ENCODE measurements at regions not wholly inside any gene's neighbourhood (a gene's known extent, or its start where the extent isn't known, plus 50 kb on each side); places are given as distances from the start of the nearest gene placed in this dataset.

DNA sequence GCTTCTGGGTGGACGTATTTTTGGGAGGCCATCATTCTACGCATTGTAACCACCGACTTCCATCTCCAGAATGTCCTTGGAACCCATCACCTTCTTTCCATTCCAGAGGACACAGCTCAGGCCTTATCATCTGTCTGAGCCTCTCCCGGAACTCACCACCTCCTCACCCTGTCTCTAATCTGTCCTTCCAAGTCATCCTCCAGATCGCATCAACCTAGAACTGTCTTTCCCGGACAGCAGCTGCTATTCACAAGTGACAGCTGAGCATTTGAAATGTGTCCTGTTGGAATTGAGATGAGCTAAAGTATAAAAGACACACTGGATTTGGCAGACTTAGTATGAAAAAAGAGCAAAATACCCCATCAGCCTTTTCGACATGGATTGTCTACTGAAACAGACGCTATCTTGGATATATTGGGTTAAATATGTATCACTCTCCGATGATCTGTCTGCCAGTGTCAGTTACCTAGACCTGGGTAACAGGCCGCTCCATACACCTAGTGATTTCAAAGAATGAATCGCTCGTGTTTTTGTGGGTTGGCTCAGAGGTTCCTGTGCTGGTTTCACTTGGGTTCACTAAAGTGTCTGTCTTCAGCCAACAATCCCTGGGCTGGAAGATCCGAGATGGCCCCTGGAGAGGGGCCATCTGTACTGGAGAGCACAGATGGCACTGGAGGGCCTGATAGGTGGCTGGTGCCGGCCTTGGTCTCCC lies 104.4 kb upstream of the RFLNA start (continued):
- TF ChIP-seq, protein P1, sequence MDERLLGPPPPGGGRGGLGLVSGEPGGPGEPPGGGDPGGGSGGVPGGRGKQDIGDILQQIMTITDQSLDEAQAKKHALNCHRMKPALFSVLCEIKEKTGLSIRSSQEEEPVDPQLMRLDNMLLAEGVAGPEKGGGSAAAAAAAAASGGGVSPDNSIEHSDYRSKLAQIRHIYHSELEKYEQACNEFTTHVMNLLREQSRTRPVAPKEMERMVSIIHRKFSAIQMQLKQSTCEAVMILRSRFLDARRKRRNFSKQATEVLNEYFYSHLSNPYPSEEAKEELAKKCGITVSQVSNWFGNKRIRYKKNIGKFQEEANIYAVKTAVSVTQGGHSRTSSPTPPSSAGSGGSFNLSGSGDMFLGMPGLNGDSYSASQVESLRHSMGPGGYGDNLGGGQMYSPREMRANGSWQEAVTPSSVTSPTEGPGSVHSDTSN (CRISPR knock-in tag; IDR thresholded peaks at IDR 0.05; ENCODE audit: low read depth), result no peak
- TF ChIP-seq, protein P1 (tag; conservative IDR thresholded peaks at IDR 0.05; ENCODE audit: low read depth), result peak; percentile 51; the same call in 1 of the 2 replicates
- TF ChIP-seq ZNF316 (IDR thresholded peaks at IDR 0.05), result no peak
- no peak; the same call in 1 of the 2 replicates for TF ChIP-seq GABPA (tag; conservative IDR thresholded peaks at IDR 0.05; ENCODE audit: low read depth)
- no peak for TF ChIP-seq DPF2 (IDR thresholded peaks at IDR 0.05)
- TF ChIP-seq, protein P2, sequence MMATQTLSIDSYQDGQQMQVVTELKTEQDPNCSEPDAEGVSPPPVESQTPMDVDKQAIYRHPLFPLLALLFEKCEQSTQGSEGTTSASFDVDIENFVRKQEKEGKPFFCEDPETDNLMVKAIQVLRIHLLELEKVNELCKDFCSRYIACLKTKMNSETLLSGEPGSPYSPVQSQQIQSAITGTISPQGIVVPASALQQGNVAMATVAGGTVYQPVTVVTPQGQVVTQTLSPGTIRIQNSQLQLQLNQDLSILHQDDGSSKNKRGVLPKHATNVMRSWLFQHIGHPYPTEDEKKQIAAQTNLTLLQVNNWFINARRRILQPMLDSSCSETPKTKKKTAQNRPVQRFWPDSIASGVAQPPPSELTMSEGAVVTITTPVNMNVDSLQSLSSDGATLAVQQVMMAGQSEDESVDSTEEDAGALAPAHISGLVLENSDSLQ (IDR thresholded peaks at IDR 0.05), result peak; percentile 53; the same call in 1 of the 2 replicates
- TF ChIP-seq ZNF584 (CRISPR knock-in tag; IDR thresholded peaks at IDR 0.05; ENCODE audit: low read depth), result peak; percentile 72; the same call in 1 of the 2 replicates
